ENCODE measurements at regions not wholly inside any gene's neighbourhood (a gene's known extent, or its start where the extent isn't known, plus 50 kb on each side); places are given as distances from the start of the nearest gene placed in this dataset.
"Not testable (repeated sequence)": the region's sequence is repeated elsewhere in the genome, so short reads cannot be mapped to it uniquely, and the experiment has no call there.

DNA sequence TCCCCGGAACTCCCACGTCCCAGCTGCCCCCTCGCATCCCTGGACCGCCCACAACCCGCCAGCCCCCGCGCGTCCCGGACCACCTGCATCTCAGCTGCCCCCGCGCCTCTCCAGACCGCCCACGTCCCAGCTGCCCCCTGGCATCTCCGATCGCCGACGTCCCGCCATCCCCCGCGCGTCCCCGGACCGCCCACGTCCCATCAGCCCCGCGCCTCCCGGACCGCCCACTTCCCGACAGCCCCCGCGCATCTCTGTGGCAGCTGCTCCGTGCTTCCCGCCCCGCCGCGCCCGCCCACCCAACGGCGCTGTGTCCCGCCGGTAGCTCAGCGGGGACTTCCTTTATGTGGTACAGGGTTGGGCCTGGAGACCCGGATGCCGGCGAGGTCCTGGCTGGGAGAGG lies 955.8 kb downstream of the TMEM121 start:
- DNase-seq; H3K4me1 ChIP-seq; H3K4me3 ChIP-seq; H3K27me3 ChIP-seq (ENCODE audit: insufficient read depth in 3 of 3, low read length in 2 of 3); H3K27ac ChIP-seq; H3K9me3 ChIP-seq; H3K36me3 ChIP-seq (ENCODE audit: insufficient read depth in 1 of 2, low read depth in 1 of 2); intact Hi-C loops (cut with DNase I); ATAC-seq: not testable (repeated sequence)
- WGBS, 3 donors, result 73 to 84% methylated on average over 5 to 6 of the region's 45 CpGs; no CpG with 5 or more reads in 1 of the 3 donors

- ATAC-seq (no peak), DNase-seq (no peak)
- H3K4me1 ChIP-seq, result no peaks in the 10 kb centered on the region
- intact Hi-C loops (cut with DNase I), result no loop called here
- no peak overlapping the region for H3K27ac ChIP-seq
- no peak overlapping the region for H3K4me3 ChIP-seq
- WGBS, 3 donors, result 33 to 51% (median 50%) methylated on average over 2 of the region's 2 CpGs
- H3K9me3 ChIP-seq, result no peaks in the 10 kb centered on the region
- no peaks in the 10 kb centered on the region for H3K36me3 ChIP-seq (ENCODE audit: insufficient read depth in 1 of 2, low read depth in 1 of 2)
- TF ChIP-seq CTCF (IDR thresholded peaks at IDR 0.05), result no peak
- no peaks in the 10 kb centered on the region for H3K27me3 ChIP-seq (ENCODE audit: insufficient read depth in 3 of 3, low read length in 2 of 3)
These were observed 961.2 kb downstream of the TMEM121 start for GRCh38 chr14:106487600-106487999.

DNA sequence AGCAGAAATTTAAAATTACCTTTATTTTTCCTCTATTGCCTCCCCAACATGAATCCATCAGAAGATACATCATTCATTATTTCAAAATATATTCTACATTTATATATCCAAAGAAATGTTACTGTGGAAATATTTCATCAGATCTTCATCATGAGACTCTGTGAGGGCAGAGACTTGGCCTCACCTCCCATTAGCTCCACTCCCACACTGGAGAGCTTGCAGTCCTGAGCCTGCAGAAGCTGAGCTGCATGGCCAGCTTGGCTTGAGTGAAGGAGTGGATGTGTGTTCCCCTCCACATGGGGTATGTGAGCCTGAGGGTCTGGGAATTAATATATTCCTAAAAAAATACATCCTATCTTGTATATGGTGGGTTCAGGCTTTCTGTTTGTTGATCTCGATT lies 961.9 kb downstream of the TMEM121 start:
- DNase-seq (no peak), ATAC-seq (no peak)
- Histone ChIP-seq H3K9me3 (no peaks in the 10 kb centered on the region), H3K4me3 (no peak overlapping the region), H3K4me1 (no peaks in the 10 kb centered on the region), H3K27me3 (ENCODE audit: insufficient read depth in 3 of 3, low read length in 2 of 3) (no peaks in the 10 kb centered on the region), H3K36me3 (ENCODE audit: insufficient read depth in 1 of 2, low read depth in 1 of 2) (no peaks in the 10 kb centered on the region), H3K27ac (no peak overlapping the region)
- intact Hi-C loops (cut with DNase I), result no loop called here
- no peak for TF ChIP-seq CTCF (IDR thresholded peaks at IDR 0.05)
- WGBS, 3 donors, result 41 to 59% (median 44%) methylated on average over 1 of the region's 1 CpG

- DNase-seq, result no peak
- no peak for TF ChIP-seq CTCF (IDR thresholded peaks at IDR 0.05)
- H3K9me3 ChIP-seq, result no peaks in the 10 kb centered on the region
- no peaks in the 10 kb centered on the region for H3K4me1 ChIP-seq
- ATAC-seq, result no peak
- H3K27ac ChIP-seq, result no peak overlapping the region
- H3K36me3 ChIP-seq (ENCODE audit: insufficient read depth in 1 of 2, low read depth in 1 of 2), result no peaks in the 10 kb centered on the region
- intact Hi-C loops (cut with DNase I), result no loop called here
- no peaks in the 10 kb centered on the region for H3K27me3 ChIP-seq (ENCODE audit: insufficient read depth in 3 of 3, low read length in 2 of 3)
- WGBS, 3 donors, result 57 to 61% (median 58%) methylated on average over 8 of the region's 8 CpGs
- H3K4me3 ChIP-seq, result no peak overlapping the region
These were observed 962.9 kb downstream of the TMEM121 start for GRCh38 chr14:106489112-106489881.

DNA sequence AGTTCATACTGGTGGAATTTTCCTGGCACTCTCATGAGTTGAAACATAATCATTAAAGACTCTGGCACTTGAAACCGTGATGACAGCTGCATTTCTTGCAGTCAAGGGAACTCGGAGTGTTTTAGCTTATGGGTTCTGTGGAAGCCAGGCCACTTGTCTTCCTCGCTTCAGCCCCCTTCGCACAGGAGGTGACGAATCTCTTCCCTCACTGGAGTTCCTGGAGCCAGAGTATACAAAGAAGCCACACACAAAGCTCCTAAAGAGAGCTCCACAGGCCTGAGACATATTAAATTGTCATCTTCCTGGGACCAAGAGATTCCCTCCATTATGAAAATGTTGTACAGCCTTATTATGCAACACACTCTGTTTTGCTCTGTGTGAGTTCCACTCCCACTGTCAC lies 964.1 kb downstream of the TMEM121 start:
- H3K27me3 ChIP-seq (ENCODE audit: insufficient read depth in 3 of 3, low read length in 2 of 3), result no peaks in the 10 kb centered on the region
- H3K27ac ChIP-seq, result no peak overlapping the region
- no peak for DNase-seq
- H3K4me3 ChIP-seq, result no peak overlapping the region
- no peaks in the 10 kb centered on the region for H3K4me1 ChIP-seq
- ATAC-seq, result no peak
- WGBS, 3 donors, result 39 to 55% (median 41%) methylated on average over 5 of the region's 5 CpGs
- H3K9me3 ChIP-seq, result no peaks in the 10 kb centered on the region
- no peaks in the 10 kb centered on the region for H3K36me3 ChIP-seq (ENCODE audit: insufficient read depth in 1 of 2, low read depth in 1 of 2)
- intact Hi-C loops (cut with DNase I), result no loop called here
- TF ChIP-seq CTCF (IDR thresholded peaks at IDR 0.05), result no peak
